Common myeloid progenitor, CD34-positive (primary cell): ENCODE measurements at regions not wholly inside any gene's neighbourhood (a gene's known extent, or its start where the extent isn't known, plus 50 kb on each side); places are given as distances from the start of the nearest gene placed in this dataset.
"Not testable (repeated sequence)": the region's sequence is repeated elsewhere in the genome, so short reads cannot be mapped to it uniquely, and the experiment has no call there.

Source experiments
- CTCF ChIA-PET: fragments of 350-600 bp; sonication (Branson Sonifier 250); formaldehyde crosslinking; loops from one replicate; lab custom pipeline; 2021; ENCODE audit warnings: antibody characterized with exemption; lab: Charles Lee
- POLR2A ChIA-PET: fragments of 350-600 bp; sonication (Branson Sonifier 250); formaldehyde crosslinking; loops from one replicate; lab custom pipeline; 2021; ENCODE audit warnings: antibody characterized with exemption; lab: Charles Lee
- DNase-seq, 3 donors: peaks; one replicate each; pipeline versions ENCODE4 v3.0.0 to v3.0.0-alpha.2; 2013
- H3K27ac ChIP-seq, 2 experiments: 1 replicate in 1 of 2; 2 replicates in 1 of 2; pipeline ENCODE4 v1.7.0; 2013; ENCODE audit warnings: inconsistent platforms in 2 of 2, low read length in 2 of 2, mild to moderate bottlenecking in 2 of 2, low read depth in 1 of 2, moderate library complexity in 1 of 2; ENCODE audit not compliant: severe bottlenecking in 2 of 2, insufficient read depth in 1 of 2, poor library complexity in 1 of 2
- H3K27me3 ChIP-seq, 5 experiments: replicated peaks in 2 of 5; 1 replicate in 3 of 5; 2 replicates in 2 of 5; pipeline versions ENCODE4 v1.6.1 to v1.7.0; 2013; ENCODE audit warnings: low read length in 4 of 5, mild to moderate bottlenecking in 2 of 5, moderate library complexity in 2 of 5, inconsistent platforms in 1 of 5; ENCODE audit not compliant: insufficient read depth in 5 of 5, control insufficient read depth in 4 of 5
- H3K36me3 ChIP-seq, 4 experiments: 1 replicate in 2 of 4; 2 replicates in 2 of 4; pipeline versions ENCODE4 v1.6.1 to v1.7.0; 2013; ENCODE audit warnings: low read length in 3 of 4, control low read depth in 1 of 4, mild to moderate bottlenecking in 1 of 4; ENCODE audit not compliant: control insufficient read depth in 4 of 4, insufficient read depth in 4 of 4
- H3K4me1 ChIP-seq, 4 experiments: 1 replicate in 3 of 4; 2 replicates in 1 of 4; pipeline versions ENCODE4 v1.6.1 to v1.7.1; 2013; ENCODE audit warnings: low read length in 3 of 4, mild to moderate bottlenecking in 3 of 4, control low read depth in 1 of 4, inconsistent platforms in 1 of 4, moderate library complexity in 1 of 4; ENCODE audit not compliant: control insufficient read depth in 4 of 4, insufficient read depth in 4 of 4; ENCODE audit errors: control extremely low read depth in 1 of 4
- H3K4me3 ChIP-seq, 7 experiments: 1 replicate in 4 of 7; 2 replicates in 3 of 7; pipeline versions ENCODE4 v1.5.1 to v1.7.0; 2013; ENCODE audit warnings: mild to moderate bottlenecking in 7 of 7, low read length in 6 of 7, moderate library complexity in 6 of 7, inconsistent platforms in 2 of 7, low read depth in 2 of 7, control low read depth in 1 of 7; ENCODE audit not compliant: insufficient read depth in 4 of 7, control insufficient read depth in 1 of 7; ENCODE audit errors: extremely low read depth in 1 of 7
- H3K9me3 ChIP-seq, 5 experiments: 1 replicate in 4 of 5; 2 replicates in 1 of 5; pipeline versions ENCODE4 v1.6.1 to v1.7.1; 2013; ENCODE audit warnings: low read length in 4 of 5, mild to moderate bottlenecking in 2 of 5, inconsistent platforms in 1 of 5, low read depth in 1 of 5, moderate library complexity in 1 of 5; ENCODE audit not compliant: control insufficient read depth in 4 of 5, insufficient read depth in 2 of 5; ENCODE audit errors: control extremely low read depth in 1 of 5
- WGBS: methylation state at CpG from one replicate; pipeline ENCODE4 v1.1.5; 2013; ENCODE audit not compliant: insufficient coverage; 5-methylcytosine and 5-hydroxymethylcytosine counted together

- H3K36me3 ChIP-seq = no peaks in the 10 kb centered on the region
- peaks cover 0 to 4% (median 0%) of the 10 kb centered on the region in 5 experiments for H3K9me3 ChIP-seq
- no peak overlapping the region for H3K27ac ChIP-seq
- H3K4me1 ChIP-seq = peaks cover 6 to 27% (median 23%) of the 10 kb centered on the region in 4 experiments
- POLR2A ChIA-PET = interaction anchor here (0.9 kb wide), 1 partner anchor 10 kb away, joined by 3 read pairs; no protein-coding TSS in a partner anchor
- WGBS = 42% methylated on average over 2 of the region's 3 CpGs
- no peaks in the 10 kb centered on the region for H3K27me3 ChIP-seq
- CTCF ChIA-PET = interaction anchor here (1.2 kb wide), 1 partner anchor 9 kb away, joined by 4 read pairs; no protein-coding TSS in a partner anchor
- no peak overlapping the region for H3K4me3 ChIP-seq
- DNase-seq = no peak
Observed at GRCh38 chr17:33954597-33954996, 300.5 kb upstream of the CCL2 start.

DNA sequence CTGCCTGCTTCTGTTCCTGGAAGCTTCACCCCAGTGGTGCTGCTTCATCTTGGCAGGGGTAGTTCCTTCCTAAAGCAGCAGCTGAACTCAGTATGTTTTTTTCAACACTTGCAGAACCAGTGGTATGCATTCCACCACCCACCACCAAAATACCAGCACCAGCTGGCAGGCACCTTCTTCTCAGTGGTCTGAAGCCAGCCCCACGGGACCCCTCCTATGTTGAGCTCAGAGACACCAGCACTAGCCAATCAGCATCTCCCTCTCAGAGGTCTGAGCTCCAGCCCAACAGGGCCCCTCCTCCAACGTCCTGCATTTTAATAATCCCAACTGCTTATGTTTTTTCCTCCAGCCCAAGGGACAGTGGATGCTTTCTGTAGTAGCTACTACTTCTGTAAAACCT lies 299.6 kb upstream of the CCL2 start:
- no peaks in the 10 kb centered on the region for H3K27me3 ChIP-seq
- H3K36me3 ChIP-seq = no peaks in the 10 kb centered on the region
- peaks cover 0 to 8% (median 0%) of the 10 kb centered on the region in 5 experiments for H3K9me3 ChIP-seq
- ChIA-PET CTCF (interaction anchor here (0.7 to 1.0 kb wide), 2 partner anchors 24 to 27 kb away, joined by 3 read pairs; no protein-coding TSS in a partner anchor), POLR2A (interaction anchor here (0.9 to 1.0 kb wide), 2 partner anchors 9 to 24 kb away, joined by 3 read pairs; no protein-coding TSS in a partner anchor)
- H3K27ac ChIP-seq = no peak overlapping the region
- H3K4me3 ChIP-seq = no peak overlapping the region
- no peak for DNase-seq
- peaks cover 6 to 27% (median 23%) of the 10 kb centered on the region in 4 experiments for H3K4me1 ChIP-seq
- WGBS = 62% methylated on average over 1 of the region's 2 CpGs

GRCh38 chr17:33959098-33959497 lies 296.0 kb upstream of the CCL2 start:
- DNase-seq, H3K27me3 ChIP-seq, H3K4me3 ChIP-seq, H3K9me3 ChIP-seq, POLR2A ChIA-PET, H3K36me3 ChIP-seq, H3K27ac ChIP-seq: not testable (repeated sequence)
- CTCF ChIA-PET = interaction anchor here (1.6 kb wide), 1 partner anchor 13 kb away, joined by 3 read pairs; no protein-coding TSS in a partner anchor
- peaks cover 11 to 42% (median 33%) of the 10 kb centered on the region in 4 experiments for H3K4me1 ChIP-seq

DNA sequence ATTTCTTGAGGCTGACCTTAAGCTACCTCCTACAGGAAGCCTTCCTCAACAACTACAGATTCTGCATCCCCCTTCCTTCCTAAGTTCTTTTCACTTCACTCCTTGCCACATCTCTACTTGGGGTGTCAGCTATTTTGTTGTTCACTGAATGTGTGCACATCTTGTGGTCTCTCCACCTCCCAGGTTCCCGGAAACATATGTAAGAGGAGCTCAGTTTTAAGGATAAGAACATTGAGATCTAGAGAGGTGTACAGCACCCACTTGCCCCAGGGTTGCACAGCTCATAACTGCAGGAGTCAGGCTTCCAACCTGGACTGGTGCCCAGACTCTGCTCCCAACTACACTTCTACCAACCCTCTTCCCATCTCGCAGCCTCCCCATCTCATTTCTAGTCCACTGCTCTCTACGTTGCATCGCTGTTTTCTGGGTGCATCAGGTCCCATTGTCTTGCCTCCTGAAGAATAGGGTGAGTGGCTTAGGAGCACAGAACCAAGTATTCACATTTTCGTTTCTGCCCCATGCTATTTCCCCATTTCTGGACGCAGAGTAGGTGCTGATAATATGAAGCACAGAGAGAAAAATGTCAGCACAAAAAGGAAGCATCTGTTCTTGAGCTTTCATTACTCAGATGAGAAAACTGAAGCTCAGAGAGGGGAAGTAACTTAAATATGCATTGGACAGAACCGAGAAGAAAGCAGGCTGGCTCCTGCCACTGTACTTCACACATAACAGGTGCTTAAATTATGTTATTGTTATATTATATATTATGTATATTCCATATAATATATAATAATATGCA lies 292.0 kb upstream of the CCL2 start:
- Histone ChIP-seq H3K27me3 (no peaks in the 10 kb centered on the region), H3K4me3 (peak overlapping the region in 2 of 7 experiments; percentile 41 to 46), H3K36me3 (no peaks in the 10 kb centered on the region), H3K4me1 (peaks cover 26 to 65% (median 58%) of the 10 kb centered on the region in 4 experiments), H3K9me3 (peaks cover 0 to 8% (median 0%) of the 10 kb centered on the region in 5 experiments), H3K27ac (no peak overlapping the region)
- ChIA-PET CTCF (interaction anchor here (0.6 to 2.9 kb wide), 10 partner anchors 9 to 1450 kb away, joined by 3 to 9 read pairs (median 4); no protein-coding TSS in a partner anchor), POLR2A (no interaction called here)
- WGBS = 0% methylated on average over 2 of the region's 7 CpGs
- DNase-seq = peak; percentile 70 to 96 (median 94)

DNA sequence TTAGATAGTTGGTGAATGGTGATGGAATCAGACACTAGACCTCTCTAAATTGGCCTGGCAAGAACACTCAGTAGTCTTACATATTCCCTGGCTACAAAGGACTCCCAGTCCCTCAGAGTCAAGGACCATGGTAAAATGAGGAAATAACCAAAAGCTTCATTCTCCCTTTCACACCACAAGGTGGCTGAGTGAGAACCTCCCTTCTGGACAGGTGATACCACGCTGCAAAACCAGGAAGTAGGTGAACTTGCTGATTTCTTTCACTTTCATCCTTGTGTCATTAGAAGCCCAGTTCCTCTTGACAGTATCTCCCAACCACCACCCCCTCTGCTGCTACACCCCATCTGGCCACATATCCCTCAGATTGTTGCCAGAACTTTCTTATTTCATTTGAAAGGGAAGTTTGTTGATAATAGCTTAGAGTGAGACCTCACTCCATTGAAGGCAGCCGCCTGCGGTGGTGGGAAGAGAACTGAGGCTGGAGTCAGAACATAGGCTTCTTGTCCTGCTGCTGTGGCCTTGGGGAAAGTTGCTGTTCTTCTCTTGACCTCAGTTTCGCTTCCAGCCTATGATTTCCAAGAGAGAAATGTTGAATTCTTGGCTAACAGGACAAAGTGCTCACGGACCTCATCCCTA lies 290.6 kb upstream of the CCL2 start:
- Histone ChIP-seq H3K27me3 (no peaks in the 10 kb centered on the region), H3K9me3 (peaks cover 0 to 6% (median 0%) of the 10 kb centered on the region in 5 experiments), H3K4me1 (peaks cover 26 to 79% (median 72%) of the 10 kb centered on the region in 4 experiments), H3K36me3 (no peaks in the 10 kb centered on the region), H3K4me3 (peak overlapping the region in 2 of 7 experiments; percentile 26 to 29), H3K27ac (peak overlapping the region in 1 of 2 experiments; percentile 9)
- POLR2A ChIA-PET = interaction anchor here (0.7 kb wide), 1 partner anchor 9 kb away, joined by 3 read pairs; no protein-coding TSS in a partner anchor
- 42% methylated on average over 3 of the region's 5 CpGs for WGBS
- CTCF ChIA-PET = interaction anchor here (0.8 to 3.0 kb wide), 11 partner anchors 17 to 397 kb away, joined by 3 to 10 read pairs (median 5); no protein-coding TSS in a partner anchor
- DNase-seq = peak; percentile 86 to 96 (median 94)

DNA sequence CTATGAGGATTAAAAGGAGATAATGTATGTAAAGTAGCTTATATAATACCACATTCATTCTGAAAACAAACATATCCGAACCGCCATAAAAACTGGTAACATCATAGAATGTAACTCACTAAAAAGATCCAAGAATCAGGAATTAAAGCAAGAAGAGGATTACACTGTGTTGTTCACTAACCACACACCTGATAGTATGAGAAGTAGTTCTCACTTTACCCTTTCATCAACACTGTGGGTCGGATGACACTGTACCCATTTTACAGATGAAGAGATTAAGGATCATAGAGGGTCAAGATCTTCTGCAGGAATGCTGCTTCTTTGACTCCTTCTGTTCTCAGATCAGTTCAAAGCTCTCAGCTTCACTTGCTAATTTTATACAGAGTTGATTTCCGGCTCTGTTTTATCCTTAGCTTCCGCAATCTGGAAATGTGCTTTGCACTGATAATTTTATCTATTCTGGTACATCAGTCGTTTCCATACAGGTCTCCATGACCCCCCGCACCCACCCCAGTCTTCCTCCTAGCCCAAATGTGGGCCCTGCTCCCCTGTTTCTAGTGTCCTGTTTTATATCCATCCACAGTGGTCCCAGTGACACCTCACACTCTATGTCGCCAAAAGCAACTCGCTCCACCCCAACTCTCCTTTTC lies 288.6 kb upstream of the CCL2 start:
- Histone ChIP-seq H3K36me3 (no peaks in the 10 kb centered on the region), H3K4me1 (peaks cover 26 to 97% (median 89%) of the 10 kb centered on the region in 4 experiments), H3K27me3 (no peaks in the 10 kb centered on the region), H3K9me3 (no peaks in the 10 kb centered on the region), H3K4me3 (peak overlapping the region in 1 of 7 experiments; percentile 8), H3K27ac (no peak overlapping the region)
- CTCF ChIA-PET = interaction anchor here (1.4 to 3.0 kb wide), 2 partner anchors 190 to 395 kb away, joined by 3 to 10 read pairs; no protein-coding TSS in a partner anchor
- DNase-seq = peak in 2 of 3 donors; percentile 75 to 87
- POLR2A ChIA-PET = no interaction called here
- 33% methylated on average over 7 of the region's 9 CpGs for WGBS
